ENCODE measurements at regions not wholly inside any gene's neighbourhood (a gene's known extent, or its start where the extent isn't known, plus 50 kb on each side); places are given as distances from the start of the nearest gene placed in this dataset.

GRCh38 chrX:10685923-10686595 is 65.7 kb upstream of the MID1 start:
- TF ChIP-seq, protein P1, sequence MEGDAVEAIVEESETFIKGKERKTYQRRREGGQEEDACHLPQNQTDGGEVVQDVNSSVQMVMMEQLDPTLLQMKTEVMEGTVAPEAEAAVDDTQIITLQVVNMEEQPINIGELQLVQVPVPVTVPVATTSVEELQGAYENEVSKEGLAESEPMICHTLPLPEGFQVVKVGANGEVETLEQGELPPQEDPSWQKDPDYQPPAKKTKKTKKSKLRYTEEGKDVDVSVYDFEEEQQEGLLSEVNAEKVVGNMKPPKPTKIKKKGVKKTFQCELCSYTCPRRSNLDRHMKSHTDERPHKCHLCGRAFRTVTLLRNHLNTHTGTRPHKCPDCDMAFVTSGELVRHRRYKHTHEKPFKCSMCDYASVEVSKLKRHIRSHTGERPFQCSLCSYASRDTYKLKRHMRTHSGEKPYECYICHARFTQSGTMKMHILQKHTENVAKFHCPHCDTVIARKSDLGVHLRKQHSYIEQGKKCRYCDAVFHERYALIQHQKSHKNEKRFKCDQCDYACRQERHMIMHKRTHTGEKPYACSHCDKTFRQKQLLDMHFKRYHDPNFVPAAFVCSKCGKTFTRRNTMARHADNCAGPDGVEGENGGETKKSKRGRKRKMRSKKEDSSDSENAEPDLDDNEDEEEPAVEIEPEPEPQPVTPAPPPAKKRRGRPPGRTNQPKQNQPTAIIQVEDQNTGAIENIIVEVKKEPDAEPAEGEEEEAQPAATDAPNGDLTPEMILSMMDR (IDR thresholded peaks at IDR 0.05; ENCODE audit: extremely low read depth in 1 of 2, insufficient read depth in 1 of 2, low read depth in 1 of 2, low read length in 2 of 2): no peak
- TF ChIP-seq POLR2A (IDR thresholded peaks at IDR 0.05; ENCODE audit: low read depth, low read length) (no peak), POLR2AphosphoS5 (IDR thresholded peaks at IDR 0.05; ENCODE audit: insufficient read depth, low read depth, low read length) (no peak), JUN (IDR thresholded peaks at IDR 0.05; ENCODE audit: borderline replicate concordance, insufficient read depth, insufficient read length, low read depth) (no peak), MYC (IDR thresholded peaks at IDR 0.05; ENCODE audit: low read depth, low read length) (no peak)

Measured in endothelial cell of umbilical vein (primary cell).